PC-9 (cell line): ENCODE measurements at regions not wholly inside any gene's neighbourhood (a gene's known extent, or its start where the extent isn't known, plus 50 kb on each side); places are given as distances from the start of the nearest gene placed in this dataset.

Experiments
- BruUV-seq: library from RNA; stranded (reverse); fragments of 400-500 nt; replicated peaks from 2 replicates; lab custom pipeline; 2021; lab: Mats Ljungman, UMichigan
- CTCF ChIA-PET: fragments of 300-600 bp; sonication (Branson Sonifier 250); formaldehyde crosslinking; loops from one replicate; lab custom pipeline; 2022; ENCODE audit warnings: antibody characterized with exemption; lab: Charles Lee
- POLR2A ChIA-PET: fragments of 300-600 bp; sonication (Branson Sonifier 250); formaldehyde crosslinking; loops from one replicate; lab custom pipeline; 2022; ENCODE audit warnings: antibody characterized with exemption; ENCODE audit not compliant: unreplicated experiment; lab: Charles Lee
- DNase-seq, 2 experiments: peaks; one replicate each; pipeline versions ENCODE4 v3.0.0 to v3.0.0-alpha.2; 2015 to 2022; ENCODE audit warnings: mixed read lengths in 1 of 2
- H2AFZ ChIP-seq: fragments of 200-600 bp; sonication (generic); 2 replicates; pipeline ENCODE4 v1.8.1; 2017; ENCODE audit warnings: antibody characterized with exemption
- H3F3A ChIP-seq: fragments of 200-600 bp; sonication (generic); 2 replicates; pipeline ENCODE4 v1.8.1; 2017; ENCODE audit warnings: antibody characterized with exemption, mild to moderate bottlenecking, low read depth; ENCODE audit not compliant: insufficient read depth
- H3K27ac ChIP-seq: fragments of 200-600 bp; sonication (generic); 2 replicates; pipeline ENCODE4 v1.6.1; 2016; ENCODE audit warnings: mixed run types
- H3K27me3 ChIP-seq: fragments of 200-600 bp; sonication (generic); 2 replicates; pipeline ENCODE4 v1.6.1; 2016; ENCODE audit warnings: low read depth, mixed run types; ENCODE audit not compliant: insufficient read depth
- H3K36me3 ChIP-seq: fragments of 200-600 bp; sonication (generic); 2 replicates; pipeline ENCODE4 v1.6.1; 2016; ENCODE audit warnings: low read depth, mixed run types
- H3K4me1 ChIP-seq: fragments of 200-600 bp; sonication (generic); replicated peaks from 2 replicates; pipeline ENCODE4 v1.6.1; 2016; ENCODE audit warnings: mixed run types; ENCODE audit not compliant: insufficient read depth
- H3K4me2 ChIP-seq: fragments of 200-600 bp; sonication (generic); 2 replicates; pipeline ENCODE4 v1.6.1; 2017; ENCODE audit warnings: mixed run types
- H3K4me3 ChIP-seq: fragments of 200-600 bp; sonication (generic); 2 replicates; pipeline ENCODE4 v1.6.1; 2016; ENCODE audit warnings: mixed run types
- H3K79me2 ChIP-seq: fragments of 200-600 bp; sonication (generic); 2 replicates; pipeline ENCODE4 v1.6.1; 2017; ENCODE audit warnings: low read depth, mixed run types
- H3K9me2 ChIP-seq: fragments of 200-600 bp; sonication (generic); 2 replicates; pipeline ENCODE4 v1.8.1; 2017; ENCODE audit warnings: mild to moderate bottlenecking; ENCODE audit not compliant: insufficient read depth
- H3K9me3 ChIP-seq: fragments of 200-600 bp; sonication (generic); 2 replicates; pipeline ENCODE4 v1.8.1; 2016; ENCODE audit warnings: low read depth; ENCODE audit not compliant: insufficient read depth
- H4K20me1 ChIP-seq: fragments of 200-600 bp; sonication (generic); 2 replicates; pipeline ENCODE4 v1.8.1; 2017; ENCODE audit not compliant: insufficient read depth
- CTCF ChIP-seq: fragments of 200-600 bp; sonication (generic); conservative IDR thresholded peaks from 2 replicates; pipeline ENCODE4 v1.6.1; 2017; ENCODE audit warnings: mixed run types, antibody characterized with exemption, mild to moderate bottlenecking, moderate library complexity
- EZH2 ChIP-seq: fragments of 200-600 bp; sonication (generic); IDR thresholded peaks from 2 replicates; pipeline ENCODE4 v1.8.0; 2017; ENCODE audit warnings: antibody characterized with exemption, low read depth
- intact Hi-C: fragments of 100-400 bp; cut with micrococcal nuclease; formaldehyde crosslinking; loops from one replicate; pipeline ENCODE4 v1.10.0; 2022; ENCODE audit not compliant: unreplicated experiment

DNA sequence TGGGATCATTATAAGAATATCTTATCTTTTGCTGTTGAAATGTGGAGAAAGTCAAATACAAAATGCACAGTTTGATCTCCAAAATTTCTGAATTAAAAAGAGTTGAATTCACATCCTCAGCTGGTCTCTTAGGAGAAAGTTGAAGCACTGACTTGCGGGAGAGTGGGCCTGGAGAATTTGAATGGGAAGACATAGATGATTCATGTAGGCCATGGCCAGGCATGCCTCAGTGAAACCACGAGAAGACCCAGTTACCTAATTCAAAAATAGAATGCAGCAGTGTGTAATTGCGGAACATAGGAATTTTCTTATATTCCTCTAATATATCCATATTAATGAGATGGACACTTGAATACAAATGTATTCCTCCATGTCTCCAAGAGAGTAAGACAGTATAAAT is 53.0 kb upstream of the DTNBP1 start:
- no peak overlapping the region for H3K4me2 ChIP-seq
- H3K79me2 ChIP-seq, result no peaks in the 10 kb centered on the region
- H2AFZ ChIP-seq, result no peak overlapping the region
- TF ChIP-seq EZH2 (no peak), CTCF (no peak)
- no peaks in the 10 kb centered on the region for H4K20me1 ChIP-seq
- H3K4me3 ChIP-seq, result no peak overlapping the region
- ChIA-PET POLR2A (no interaction called here), CTCF (no interaction called here)
- no peak for DNase-seq
- H3K4me1 ChIP-seq, result no peaks in the 10 kb centered on the region
- no peaks in the 10 kb centered on the region for H3K9me2 ChIP-seq
- intact Hi-C loops, result no loop called here
- BruUV-seq, result no TSS peak
- no peaks in the 10 kb centered on the region for H3F3A ChIP-seq
- H3K9me3 ChIP-seq, result no peaks in the 10 kb centered on the region
- H3K36me3 ChIP-seq, result no peaks in the 10 kb centered on the region
- peaks cover 82% of the 10 kb centered on the region for H3K27me3 ChIP-seq
- H3K27ac ChIP-seq, result no peak overlapping the region

DNA sequence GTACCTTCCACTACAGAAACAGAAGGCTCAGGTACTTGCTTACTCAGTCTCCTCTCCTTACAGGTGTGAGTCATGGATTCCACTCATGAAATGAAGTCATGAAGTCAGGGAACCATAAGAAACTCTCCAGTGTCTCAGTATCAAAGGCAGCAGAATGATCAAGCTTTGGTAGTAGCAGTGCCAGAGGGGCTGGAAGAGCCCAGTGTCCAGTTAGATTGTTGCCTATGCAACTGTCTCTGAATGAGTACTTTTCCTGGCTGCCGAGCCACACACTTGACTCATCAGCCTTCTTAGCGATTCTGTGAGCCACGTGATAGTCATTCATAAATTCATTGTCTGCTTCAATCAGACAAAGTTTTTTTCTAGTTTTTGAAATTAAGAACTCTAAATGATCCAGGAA is 52.2 kb upstream of the DTNBP1 start:
- no peak overlapping the region for H3K27ac ChIP-seq
- H2AFZ ChIP-seq, result no peak overlapping the region
- peaks cover 87% of the 10 kb centered on the region for H3K27me3 ChIP-seq
- CTCF ChIA-PET, result no interaction called here
- intact Hi-C loops, result no loop called here
- H3K36me3 ChIP-seq, result no peaks in the 10 kb centered on the region
- no peaks in the 10 kb centered on the region for H4K20me1 ChIP-seq
- no peak overlapping the region for H3K4me3 ChIP-seq
- TF ChIP-seq CTCF (no peak), EZH2 (no peak)
- no TSS peak for BruUV-seq
- no peaks in the 10 kb centered on the region for H3K79me2 ChIP-seq
- no peaks in the 10 kb centered on the region for H3K4me1 ChIP-seq
- DNase-seq, result no peak
- H3K4me2 ChIP-seq, result no peak overlapping the region
- no peaks in the 10 kb centered on the region for H3F3A ChIP-seq
- no peaks in the 10 kb centered on the region for H3K9me2 ChIP-seq
- POLR2A ChIA-PET, result interaction anchor here (0.5 kb wide), 1 partner anchor 494 kb away, joined by 3 read pairs; no protein-coding TSS in a partner anchor
- H3K9me3 ChIP-seq, result no peaks in the 10 kb centered on the region

DNA sequence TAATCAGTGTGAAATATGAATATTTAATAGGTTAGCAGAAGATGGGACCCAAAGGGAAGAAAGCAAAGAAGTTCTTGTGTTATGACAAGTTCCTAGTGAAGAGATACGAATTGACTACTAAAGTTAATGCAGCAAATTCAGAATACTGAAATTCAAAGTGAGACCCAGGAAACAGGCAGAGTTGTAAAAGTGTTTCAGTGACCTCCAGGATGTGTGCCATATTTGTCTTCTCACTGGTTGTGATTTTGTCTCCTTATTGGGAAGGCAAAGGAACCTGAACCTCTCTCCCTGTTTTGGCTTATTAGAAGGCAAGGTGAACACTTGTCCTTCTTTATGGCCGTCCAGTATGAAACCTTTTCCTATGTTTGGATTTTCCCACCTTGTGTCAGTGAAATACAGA is 51.8 kb upstream of the DTNBP1 start:
- Histone ChIP-seq H3K4me1 (no peaks in the 10 kb centered on the region), H3K4me3 (no peak overlapping the region), H3K9me2 (no peaks in the 10 kb centered on the region), H3F3A (no peaks in the 10 kb centered on the region), H2AFZ (no peak overlapping the region), H3K9me3 (no peaks in the 10 kb centered on the region), H4K20me1 (no peaks in the 10 kb centered on the region), H3K36me3 (no peaks in the 10 kb centered on the region), H3K27me3 (peaks cover 85% of the 10 kb centered on the region), H3K27ac (no peak overlapping the region), H3K79me2 (no peaks in the 10 kb centered on the region), H3K4me2 (no peak overlapping the region)
- no TSS peak for BruUV-seq
- no peak for DNase-seq
- intact Hi-C loops, result no loop called here
- CTCF ChIA-PET, result no interaction called here
- TF ChIP-seq EZH2 (no peak), CTCF (no peak)
- POLR2A ChIA-PET, result no interaction called here
